NCI-H526 (cell line): ENCODE measurements at regions not wholly inside any gene's neighbourhood (a gene's known extent, or its start where the extent isn't known, plus 50 kb on each side); places are given as distances from the start of the nearest gene placed in this dataset.
A peak's percentile ranks its signal among the peaks of the same experiment; 100 is the strongest.
"Not testable (repeated sequence)": the region's sequence is repeated elsewhere in the genome, so short reads cannot be mapped to it uniquely, and the experiment has no call there.

Experiments
- DNase-seq, 2 experiments: peaks; one replicate each; lab custom pipeline; 2025; lab: John Stamatoyannopoulos, UW

- DNase-seq, result no peak
These were observed 751.8 kb downstream of the GALC start for GRCh38 chr14:87241018-87241768.

GRCh38 chr14:87240319-87240718, 752.7 kb downstream of the GALC start:
- DNase-seq, result not testable (repeated sequence)

GRCh38 chr14:87233806-87234384, 759.1 kb downstream of the GALC start:
- DNase-seq, result no peak

- peak in 1 of 2 experiments; percentile 42 for DNase-seq
These were observed 759.7 kb downstream of the GALC start for GRCh38 chr14:87233266-87233665.

- DNase-seq, result no peak
These were observed 761.5 kb downstream of the GALC start for GRCh38 chr14:87231336-87232026.

GRCh38 chr14:87230726-87231125, 762.3 kb downstream of the GALC start:
- DNase-seq, result no peak

- no peak for DNase-seq
These were observed 763.9 kb downstream of the GALC start for GRCh38 chr14:87229131-87229530.

GRCh38 chr14:87217023-87217422, 776.0 kb downstream of the GALC start:
- no peak for DNase-seq

GRCh38 chr14:87214558-87214957, 778.4 kb downstream of the GALC start:
- DNase-seq, result no peak

GRCh38 chr14:87207756-87208155, 785.2 kb downstream of the GALC start:
- DNase-seq, result no peak

GRCh38 chr14:87205811-87206210, 787.2 kb downstream of the GALC start:
- DNase-seq, result no peak

GRCh38 chr14:87203346-87203745, 789.6 kb downstream of the GALC start:
- no peak for DNase-seq

GRCh38 chr14:87199381-87199780, 793.6 kb downstream of the GALC start:
- DNase-seq, result no peak

- no peak for DNase-seq
These were observed 796.5 kb downstream of the GALC start for GRCh38 chr14:87196436-87196835.

- no peak for DNase-seq
These were observed 805.2 kb downstream of the GALC start for GRCh38 chr14:87187786-87188185.

- peak; percentile 70 to 86 for DNase-seq
These were observed 806.2 kb downstream of the GALC start for GRCh38 chr14:87186737-87187136.

GRCh38 chr14:87185961-87186560, 806.9 kb downstream of the GALC start:
- peak in 1 of 2 experiments; percentile 18 for DNase-seq

GRCh38 chr14:87184180-87184579, 808.8 kb downstream of the GALC start:
- DNase-seq, result no peak

GRCh38 chr14:87181288-87181687, 811.7 kb downstream of the GALC start:
- no peak for DNase-seq

GRCh38 chr14:87179936-87180335, 813.0 kb downstream of the GALC start:
- DNase-seq, result no peak

GRCh38 chr14:87178277-87178676, 814.7 kb downstream of the GALC start:
- DNase-seq, result no peak

GRCh38 chr14:87175175-87175574, 817.8 kb downstream of the GALC start:
- DNase-seq, result no peak

- DNase-seq, result no peak
These were observed 821.8 kb downstream of the GALC start for GRCh38 chr14:87171141-87171540.
